ENCODE measurements at regions not wholly inside any gene's neighbourhood (a gene's known extent, or its start where the extent isn't known, plus 50 kb on each side); places are given as distances from the start of the nearest gene placed in this dataset.

DNA sequence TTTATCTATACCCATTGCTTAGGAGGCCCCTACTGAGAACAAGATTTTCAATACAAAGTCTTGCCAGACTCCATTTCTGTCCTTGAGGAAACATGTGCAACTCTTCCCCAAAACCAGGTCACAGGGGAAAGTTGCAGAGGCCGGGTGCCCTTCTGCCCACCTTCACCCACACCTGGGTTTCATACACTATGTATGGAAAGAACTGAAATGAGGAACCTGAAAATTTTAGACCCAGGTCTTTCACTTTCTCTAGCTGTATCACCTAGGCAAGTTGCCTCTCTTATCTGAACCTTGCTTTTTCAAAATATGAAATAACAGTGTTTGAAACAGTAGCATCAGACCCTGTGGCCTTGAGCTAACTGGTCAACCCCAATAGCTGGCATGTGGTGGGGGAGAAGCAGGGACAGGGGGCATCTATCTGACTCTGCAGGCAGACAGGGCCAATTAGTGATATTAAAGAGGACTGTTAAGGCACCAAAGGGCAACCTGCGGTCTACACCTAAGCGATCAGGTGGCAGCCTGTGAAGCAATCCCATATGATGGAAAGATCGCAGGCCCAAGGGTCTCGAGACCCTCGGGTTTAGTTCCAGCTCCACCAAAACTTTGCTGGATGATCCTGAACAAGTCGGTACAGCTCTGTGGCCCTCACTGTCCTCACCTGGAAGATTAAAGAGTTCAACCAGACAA, 346.5 kb downstream of the BCL11B start:
- Histone ChIP-seq H3K36me3 (ENCODE audit: control insufficient read depth in 2 of 2, extremely low read depth in 1 of 2, insufficient read depth in 2 of 2, low read length in 2 of 2) (no peaks in the 10 kb centered on the region), H3K4me2 (ENCODE audit: insufficient read depth, low read length) (no peak overlapping the region), H3K4me1 (ENCODE audit: control insufficient read depth, extremely low read depth, insufficient read depth, low read length) (no peaks in the 10 kb centered on the region), H3K4me3 (replicated peaks in 1 of 3; ENCODE audit: insufficient read depth in 1 of 3, low read depth in 1 of 3, low read length in 3 of 3) (no peak overlapping the region), H3K27me3 (ENCODE audit: control insufficient read depth in 2 of 2, insufficient read depth in 2 of 2, low read length in 2 of 2) (no peaks in the 10 kb centered on the region), H2AFZ (ENCODE audit: low read depth, low read length) (no peak overlapping the region), H3K27ac (ENCODE audit: insufficient read depth, low read depth, low read length) (no peak overlapping the region), H3K9me1 (replicated peaks; ENCODE audit: control insufficient read depth, extremely low read depth, insufficient read depth, low read length) (no peaks in the 10 kb centered on the region), H3K9ac (replicated peaks; ENCODE audit: extremely low read depth, insufficient read depth, low read length) (no peak overlapping the region), H3K79me2 (ENCODE audit: control insufficient read depth, insufficient read depth, low read length) (no peaks in the 10 kb centered on the region), H3K9me3 (replicated peaks; ENCODE audit: control insufficient read depth, insufficient read depth, low read length) (peaks cover 2% of the 10 kb centered on the region), H4K20me1 (replicated peaks; ENCODE audit: control insufficient read depth, extremely low read depth, insufficient read depth, low read length) (no peaks in the 10 kb centered on the region)
- no TSS peak for BruUV-seq (replicated peaks)
- TF ChIP-seq POLR2A (IDR thresholded peaks at IDR 0.05; ENCODE audit: low read depth, low read length) (no peak), JUN (IDR thresholded peaks at IDR 0.05; ENCODE audit: borderline replicate concordance, insufficient read depth, insufficient read length, low read depth) (no peak)
- no peak for FAIRE-seq
- dilution Hi-C loops (cut with MboI; ENCODE audit: extremely low pct_ligation_motif_present, low sequenced_read_pairs) (no loop called here), intact Hi-C loops (cut with micrococcal nuclease) (no loop called here)
- ChIA-PET CTCF (interaction anchor here (0.7 kb wide), 1 partner anchor 21 kb away, joined by 3 read pairs; no protein-coding TSS in a partner anchor), POLR2A (no interaction called here)
- no peak for DNase-seq (ENCODE audit: low read depth, low spot score)

DNA sequence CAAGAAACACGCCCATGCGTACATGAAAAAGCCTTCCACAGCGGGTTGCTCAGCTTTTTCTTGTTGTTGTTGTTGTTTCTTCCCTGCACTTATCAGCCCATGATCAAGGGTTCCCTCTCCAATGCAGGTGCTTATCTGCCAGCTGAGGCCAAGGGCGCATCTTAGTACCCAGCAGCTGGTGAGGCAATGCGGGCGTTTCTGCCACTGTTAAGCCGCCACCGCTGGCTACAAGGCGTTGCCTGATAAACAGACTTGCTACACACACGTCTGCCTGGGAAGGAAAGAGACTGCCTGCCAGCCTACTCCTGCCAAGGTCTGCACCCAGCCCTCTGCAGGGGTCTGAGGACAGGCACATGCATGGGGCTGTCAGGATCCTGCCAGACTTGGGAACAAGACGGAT, 345.9 kb downstream of the BCL11B start:
- no TSS peak for BruUV-seq (replicated peaks)
- no peak overlapping the region for H3K27ac ChIP-seq (ENCODE audit: insufficient read depth, low read depth, low read length)
- H2AFZ ChIP-seq (ENCODE audit: low read depth, low read length) = no peak overlapping the region
- no peaks in the 10 kb centered on the region for H3K27me3 ChIP-seq (ENCODE audit: control insufficient read depth in 2 of 2, insufficient read depth in 2 of 2, low read length in 2 of 2)
- no peak for DNase-seq (ENCODE audit: low read depth, low spot score)
- intact Hi-C loops (cut with micrococcal nuclease) = no loop called here
- no peaks in the 10 kb centered on the region for H4K20me1 ChIP-seq (replicated peaks; ENCODE audit: control insufficient read depth, extremely low read depth, insufficient read depth, low read length)
- ChIA-PET POLR2A (no interaction called here), CTCF (interaction anchor here (0.7 kb wide), 1 partner anchor 21 kb away, joined by 3 read pairs; no protein-coding TSS in a partner anchor)
- no peaks in the 10 kb centered on the region for H3K9me1 ChIP-seq (replicated peaks; ENCODE audit: control insufficient read depth, extremely low read depth, insufficient read depth, low read length)
- dilution Hi-C loops (cut with MboI; ENCODE audit: extremely low pct_ligation_motif_present, low sequenced_read_pairs) = no loop called here
- no peaks in the 10 kb centered on the region for H3K36me3 ChIP-seq (ENCODE audit: control insufficient read depth in 2 of 2, extremely low read depth in 1 of 2, insufficient read depth in 2 of 2, low read length in 2 of 2)
- H3K9ac ChIP-seq (replicated peaks; ENCODE audit: extremely low read depth, insufficient read depth, low read length) = no peak overlapping the region
- peaks cover 2% of the 10 kb centered on the region for H3K9me3 ChIP-seq (replicated peaks; ENCODE audit: control insufficient read depth, insufficient read depth, low read length)
- FAIRE-seq = no peak
- no peaks in the 10 kb centered on the region for H3K79me2 ChIP-seq (ENCODE audit: control insufficient read depth, insufficient read depth, low read length)
- no peak overlapping the region for H3K4me2 ChIP-seq (ENCODE audit: insufficient read depth, low read length)
- no peak for TF ChIP-seq JUN (IDR thresholded peaks at IDR 0.05; ENCODE audit: borderline replicate concordance, insufficient read depth, insufficient read length, low read depth)
- no peak for TF ChIP-seq MYC (IDR thresholded peaks at IDR 0.05; ENCODE audit: low read depth, low read length)
- TF ChIP-seq POLR2AphosphoS5 (IDR thresholded peaks at IDR 0.05; ENCODE audit: insufficient read depth, low read depth, low read length) = no peak
- no peak overlapping the region for H3K4me3 ChIP-seq (replicated peaks in 1 of 3; ENCODE audit: insufficient read depth in 1 of 3, low read depth in 1 of 3, low read length in 3 of 3)
- no peaks in the 10 kb centered on the region for H3K4me1 ChIP-seq (ENCODE audit: control insufficient read depth, extremely low read depth, insufficient read depth, low read length)
